ENCODE measurements at regions not wholly inside any gene's neighbourhood (a gene's known extent, or its start where the extent isn't known, plus 50 kb on each side); places are given as distances from the start of the nearest gene placed in this dataset.
"Not testable (repeated sequence)": the region's sequence is repeated elsewhere in the genome, so short reads cannot be mapped to it uniquely, and the experiment has no call there.

GRCh38 chr15:81939604-81940440, 106.0 kb downstream of the MEX3B start:
- no peak for DNase-seq (ENCODE audit: low read depth)

GRCh38 chr15:81937189-81937588, 108.6 kb downstream of the MEX3B start:
- no peak for DNase-seq (ENCODE audit: low read depth)

- no peak for DNase-seq (ENCODE audit: low read depth)
Measured at GRCh38 chr15:81930582-81931369, 115.0 kb downstream of the MEX3B start.

- DNase-seq (ENCODE audit: low read depth) = no peak
Measured at GRCh38 chr15:81929557-81929956, 116.3 kb downstream of the MEX3B start.

GRCh38 chr15:81926981-81927380, 118.8 kb downstream of the MEX3B start:
- DNase-seq (ENCODE audit: low read depth) = no peak

GRCh38 chr15:81924729-81925128, 121.1 kb downstream of the MEX3B start:
- no peak for DNase-seq (ENCODE audit: low read depth)

GRCh38 chr15:81923561-81924350, 122.1 kb downstream of the MEX3B start:
- DNase-seq (ENCODE audit: low read depth) = no peak

GRCh38 chr15:81922143-81922542, 123.7 kb downstream of the MEX3B start:
- DNase-seq (ENCODE audit: low read depth) = no peak

GRCh38 chr15:81921163-81921562, 124.7 kb downstream of the MEX3B start:
- no peak for DNase-seq (ENCODE audit: low read depth)

GRCh38 chr15:81918767-81919166, 127.1 kb downstream of the MEX3B start:
- DNase-seq (ENCODE audit: low read depth) = not testable (repeated sequence)

- no peak for DNase-seq (ENCODE audit: low read depth)
Measured at GRCh38 chr15:81916451-81916850, 129.4 kb downstream of the MEX3B start.

- no peak for DNase-seq (ENCODE audit: low read depth)
Measured at GRCh38 chr15:81915990-81916389, 129.8 kb downstream of the MEX3B start.

- DNase-seq (ENCODE audit: low read depth) = no peak
Measured at GRCh38 chr15:81914734-81915256, 131.0 kb downstream of the MEX3B start.

GRCh38 chr15:81914333-81914732, 131.5 kb downstream of the MEX3B start:
- no peak for DNase-seq (ENCODE audit: low read depth)

- DNase-seq (ENCODE audit: low read depth) = no peak
Measured at GRCh38 chr15:81911022-81911971, 134.5 kb downstream of the MEX3B start.

GRCh38 chr15:81910355-81911021, 135.3 kb downstream of the MEX3B start:
- DNase-seq (ENCODE audit: low read depth) = no peak

GRCh38 chr15:81909011-81909358, 136.8 kb downstream of the MEX3B start:
- DNase-seq (ENCODE audit: low read depth) = no peak

GRCh38 chr15:81908111-81908510, 137.7 kb downstream of the MEX3B start:
- no peak for DNase-seq (ENCODE audit: low read depth)

- no peak for DNase-seq (ENCODE audit: low read depth)
Measured at GRCh38 chr15:81907521-81907920, 138.3 kb downstream of the MEX3B start.

- no peak for DNase-seq (ENCODE audit: low read depth)
Measured at GRCh38 chr15:81905889-81906288, 139.9 kb downstream of the MEX3B start.
